Stimulated activated CD8-positive, alpha-beta memory T cell treated with anti-CD3 and anti-CD28 coated beads, Interleukin-7, amount 100 ng/mL, for 24 hours (primary cell): ENCODE measurements at regions not wholly inside any gene's neighbourhood (a gene's known extent, or its start where the extent isn't known, plus 50 kb on each side); places are given as distances from the start of the nearest gene placed in this dataset.

Source experiments
- DNase-seq: peaks from one replicate; pipeline ENCODE4 v3.0.0-alpha.2; 2020; ENCODE audit warnings: low read depth

- DNase-seq: no peak
These were observed 222.7 kb downstream of the SOX4 start for GRCh38 chr6:21816231-21816630.

- DNase-seq: no peak
These were observed 226.9 kb downstream of the SOX4 start for GRCh38 chr6:21820442-21820841.

DNA sequence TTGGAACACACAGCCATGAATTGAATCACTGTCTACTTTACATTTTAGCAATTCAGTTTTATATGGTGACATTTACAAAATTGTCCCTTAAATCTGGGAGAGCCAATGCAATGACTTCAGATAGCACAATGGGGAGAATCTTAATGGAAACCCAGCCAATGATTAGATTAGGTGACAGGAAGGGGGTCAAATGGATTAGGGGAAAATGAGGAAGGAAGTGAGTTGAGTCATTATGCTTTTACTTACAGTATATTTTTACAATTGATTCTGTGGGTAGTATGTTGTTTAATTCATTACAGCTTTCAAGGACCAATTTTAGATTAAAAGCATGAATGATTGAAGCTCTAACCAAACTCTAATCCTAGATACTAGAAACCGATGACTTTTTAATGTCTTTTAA lies 229.8 kb downstream of the SOX4 start:
- no peak for DNase-seq

GRCh38 chr6:21824431-21825177 lies 231.1 kb downstream of the SOX4 start:
- no peak for DNase-seq

GRCh38 chr6:21826023-21826422 lies 232.5 kb downstream of the SOX4 start:
- DNase-seq: no peak

DNA sequence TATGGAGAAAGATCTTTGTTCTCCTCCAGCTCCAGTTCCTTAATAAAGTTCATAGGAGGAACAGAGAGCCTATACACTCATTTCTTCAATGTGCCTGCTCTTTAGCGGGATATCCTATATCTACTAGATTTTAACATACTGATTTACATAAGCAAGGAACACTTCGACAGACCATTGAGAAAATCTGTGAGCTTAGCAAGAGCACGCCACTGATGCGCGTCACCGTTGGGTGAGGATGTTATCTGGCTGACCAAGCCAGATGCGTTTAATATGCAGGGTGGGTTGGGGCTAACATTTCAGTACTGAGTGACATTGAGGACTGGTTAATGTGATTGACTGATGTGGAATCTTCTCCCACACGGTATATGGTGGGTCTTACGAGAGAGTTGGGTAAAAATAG lies 233.4 kb downstream of the SOX4 start:
- DNase-seq: no peak

DNA sequence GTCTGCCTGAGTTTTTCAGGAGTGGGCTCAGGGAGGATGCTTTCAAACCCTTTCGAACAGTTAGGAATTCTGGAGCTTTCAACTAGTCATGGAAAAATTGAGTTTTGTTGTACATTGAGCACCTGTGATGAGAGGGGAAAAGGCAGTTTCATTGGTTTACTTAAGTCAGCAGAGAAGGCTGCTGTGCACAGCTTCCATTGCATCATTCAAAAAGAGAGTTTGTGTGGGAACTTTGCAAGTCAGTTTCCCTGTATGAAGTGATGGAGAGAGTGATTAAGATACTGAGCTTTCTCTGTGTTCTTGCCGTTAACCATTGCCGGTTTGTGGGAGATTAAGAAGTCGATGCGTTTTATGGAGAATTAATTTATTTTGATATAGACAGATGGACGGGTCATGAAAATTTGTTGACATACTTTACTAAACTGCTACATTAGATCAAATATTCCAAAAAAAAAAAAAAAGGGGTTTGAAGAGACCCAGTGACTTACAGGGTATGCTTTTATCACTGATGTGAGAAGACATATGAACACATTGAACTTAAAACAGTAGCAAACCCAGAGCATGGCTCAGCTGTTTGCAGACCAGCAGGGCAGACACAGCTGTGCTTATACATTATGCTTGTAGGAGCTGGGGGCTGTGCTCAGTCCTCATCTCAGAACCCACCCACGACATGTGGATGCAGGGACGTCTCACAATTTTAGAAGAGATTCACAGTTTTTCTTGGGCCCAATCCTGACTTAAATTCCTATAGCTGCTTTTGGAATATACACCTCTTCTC lies 234.1 kb downstream of the SOX4 start:
- no peak for DNase-seq

DNA sequence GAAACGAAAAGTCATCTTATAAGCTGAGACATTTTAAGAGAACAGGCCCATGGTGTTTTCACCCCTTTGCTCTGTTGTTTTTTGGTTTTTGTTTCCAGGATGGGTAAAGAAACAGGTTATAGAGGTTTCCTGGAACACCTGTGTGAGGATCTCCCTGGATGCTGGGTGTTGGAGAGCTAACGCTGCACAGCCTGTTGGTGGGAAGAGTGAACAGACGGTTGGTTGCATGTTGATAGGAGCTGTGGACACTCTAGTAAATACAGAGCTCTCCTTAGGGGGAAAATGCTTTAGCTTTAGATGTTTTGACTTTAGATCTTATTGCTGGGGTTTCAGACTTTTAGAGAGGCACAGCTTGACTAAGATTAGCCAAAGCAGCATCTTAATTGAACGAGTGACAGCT lies 235.2 kb downstream of the SOX4 start:
- DNase-seq: no peak

GRCh38 chr6:21829126-21829525 lies 235.6 kb downstream of the SOX4 start:
- no peak for DNase-seq

- DNase-seq: no peak
These were observed 238.2 kb downstream of the SOX4 start for GRCh38 chr6:21831521-21832291.

GRCh38 chr6:21836277-21836676 lies 242.7 kb downstream of the SOX4 start:
- no peak for DNase-seq

GRCh38 chr6:21836772-21837425 lies 243.3 kb downstream of the SOX4 start:
- DNase-seq: no peak

DNA sequence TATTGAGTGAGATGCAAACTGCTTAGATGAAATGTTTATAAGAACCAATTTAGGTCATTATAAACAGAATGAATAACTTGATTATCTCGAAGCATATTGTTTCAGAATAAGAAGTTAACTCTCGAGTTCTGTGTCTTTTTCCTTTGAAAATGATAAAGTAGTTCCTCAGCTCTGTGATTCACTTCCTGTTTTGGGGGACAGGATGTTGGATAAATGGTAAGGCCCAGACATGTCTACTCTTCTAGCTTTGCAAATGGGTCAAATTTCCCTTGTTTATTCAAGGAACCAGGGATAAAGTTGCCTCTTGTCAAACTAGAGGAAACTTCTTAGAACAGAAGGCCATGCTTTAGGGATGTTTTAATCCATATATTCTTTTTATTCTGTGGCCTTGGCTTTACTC lies 246.9 kb downstream of the SOX4 start:
- DNase-seq: no peak

DNA sequence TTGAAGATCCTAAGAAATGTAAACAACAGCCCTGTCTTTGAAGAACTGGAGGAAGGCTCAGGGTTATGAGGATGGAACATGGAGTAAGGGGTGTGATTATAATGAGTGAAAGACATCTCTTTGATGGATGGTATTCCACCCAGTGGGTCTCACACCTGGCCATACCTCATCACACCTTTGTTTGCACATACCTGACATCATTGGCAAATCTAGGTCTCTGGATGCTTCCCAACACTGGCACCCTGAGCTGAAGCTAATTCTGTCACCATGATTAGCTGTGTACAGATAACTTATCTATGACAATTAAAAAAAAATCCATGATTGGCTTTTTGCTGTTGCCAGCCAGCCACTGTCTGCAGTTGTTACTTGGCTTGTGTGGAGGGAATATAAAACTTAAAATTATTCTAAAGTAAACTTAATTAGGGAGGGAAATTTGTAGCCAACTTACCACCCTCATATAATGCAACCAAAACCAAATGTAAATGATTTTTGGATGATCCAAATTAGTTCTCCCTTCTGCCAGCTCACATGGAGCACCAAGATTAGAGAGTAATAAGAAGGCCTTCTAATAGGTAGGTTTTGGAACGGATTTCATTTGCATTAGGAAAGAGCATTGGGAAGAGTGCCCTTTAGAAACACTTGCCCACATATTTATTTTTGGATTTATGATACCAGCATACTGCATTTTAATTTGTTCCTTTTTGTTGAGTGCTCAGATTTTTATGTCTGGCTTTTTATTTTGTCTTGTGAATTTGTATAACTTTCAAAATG lies 249.5 kb downstream of the SOX4 start:
- no peak for DNase-seq

DNA sequence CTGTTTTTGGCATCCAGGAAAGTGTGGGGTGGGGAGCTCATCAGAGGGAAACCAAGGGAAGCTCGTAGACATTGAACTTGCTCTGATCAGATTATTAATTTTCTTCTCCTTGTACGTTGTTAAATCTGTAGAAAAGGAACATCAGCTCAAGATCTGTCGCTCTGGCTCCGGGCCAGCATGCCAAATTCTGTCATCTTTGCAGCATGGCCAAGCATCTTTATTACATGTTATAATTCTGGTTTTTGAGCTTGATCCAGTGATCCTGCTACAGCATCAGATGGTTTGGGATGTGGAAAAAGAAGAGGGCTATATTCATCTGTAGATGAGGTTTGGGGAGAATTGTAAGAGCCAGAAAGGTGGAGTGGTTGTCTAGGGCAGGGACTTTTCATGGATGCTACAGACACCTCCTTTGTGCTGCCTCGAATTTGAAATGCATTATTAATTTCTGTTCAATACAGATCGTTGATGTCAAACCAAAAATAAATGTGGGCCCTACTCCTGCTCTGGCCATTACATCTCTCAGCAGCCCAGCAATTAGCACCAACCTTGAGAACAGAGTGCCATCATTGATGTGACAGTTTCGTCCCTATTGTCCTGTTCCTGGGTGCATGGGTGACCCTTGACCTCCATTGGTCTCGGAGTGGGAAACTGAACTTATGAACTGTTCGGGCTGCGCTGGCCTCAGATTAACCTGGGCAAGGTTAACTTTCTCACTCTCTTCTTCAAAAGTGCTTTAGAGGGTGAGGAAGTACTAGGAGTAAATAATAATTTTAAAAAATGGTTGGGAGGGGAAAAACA lies 250.8 kb downstream of the SOX4 start:
- no peak for DNase-seq

DNA sequence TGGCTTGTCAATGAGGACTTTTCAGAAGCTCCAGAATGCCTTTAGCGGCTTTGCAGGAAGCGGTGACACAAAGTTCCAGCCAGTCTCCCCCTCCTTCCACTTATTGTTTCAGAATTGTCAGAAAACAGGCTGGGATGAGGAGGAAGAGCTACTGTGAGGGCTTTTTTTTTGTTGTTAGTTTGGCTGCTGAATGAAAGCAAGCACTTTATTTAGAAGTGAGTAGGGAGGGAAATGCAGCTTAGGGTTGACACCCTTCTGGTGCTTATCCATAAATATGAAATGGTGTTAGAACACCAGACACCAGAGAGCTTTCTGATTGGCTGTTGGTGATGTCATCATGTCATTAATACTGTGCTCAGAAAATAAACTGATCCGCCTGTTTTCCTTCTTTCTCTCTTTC lies 251.5 kb downstream of the SOX4 start:
- no peak for DNase-seq

GRCh38 chr6:21845439-21846140 lies 252.0 kb downstream of the SOX4 start:
- DNase-seq: no peak

- DNase-seq: no peak
These were observed 253.2 kb downstream of the SOX4 start for GRCh38 chr6:21846541-21847451.
